WTC11 (cell line): ENCODE measurements at regions not wholly inside any gene's neighbourhood (a gene's known extent, or its start where the extent isn't known, plus 50 kb on each side); places are given as distances from the start of the nearest gene placed in this dataset.

Experiments
- ARID4B ChIP-seq: sonication (generic); formaldehyde crosslinking; IDR thresholded peaks from 2 replicates; pipeline ENCODE4 v1.8.0; 2023; ENCODE audit warnings: missing genetic modification reagents, mild to moderate bottlenecking, borderline replicate concordance
- CTCF ChIP-seq: fragments of 200-600 bp; IDR thresholded peaks from 2 replicates; pipeline ENCODE4 v1.8.0; 2022; ENCODE audit warnings: antibody characterized with exemption
- FOXP4 ChIP-seq: sonication (generic); formaldehyde crosslinking; IDR thresholded peaks from 2 replicates; pipeline ENCODE4 v1.8.0; 2022; ENCODE audit warnings: mild to moderate bottlenecking, missing genetic modification reagents
- JUN ChIP-seq: sonication (generic); formaldehyde crosslinking; IDR thresholded peaks from 2 replicates; pipeline ENCODE4 v1.8.0; 2023; ENCODE audit warnings: mild to moderate bottlenecking, missing genetic modification reagents
- SP1 ChIP-seq: sonication (generic); formaldehyde crosslinking; conservative IDR thresholded peaks from 2 replicates; pipeline ENCODE4 v1.8.1; 2022; ENCODE audit warnings: missing genetic modification reagents

- TF ChIP-seq JUN (CRISPR knock-in tag) (no peak), ARID4B (CRISPR knock-in tag) (no peak), SP1 (CRISPR knock-in tag) (no peak), FOXP4 (CRISPR knock-in tag) (no peak), CTCF (no peak)
Observed at GRCh38 chr13:51519771-51520216, 64.5 kb upstream of the WDFY2 start.
